ENCODE measurements at regions not wholly inside any gene's neighbourhood (a gene's known extent, or its start where the extent isn't known, plus 50 kb on each side); places are given as distances from the start of the nearest gene placed in this dataset.

- TF ChIP-seq POLR2A (IDR thresholded peaks at IDR 0.05): no peak
- TF ChIP-seq CTCF (IDR thresholded peaks at IDR 0.05): no peak
- no peak for TF ChIP-seq EP300 (IDR thresholded peaks at IDR 0.05)
Observed at GRCh38 chr4:160493206-160493605, 1390.3 kb downstream of the RAPGEF2 start.
